ENCODE measurements at regions not wholly inside any gene's neighbourhood (a gene's known extent, or its start where the extent isn't known, plus 50 kb on each side); places are given as distances from the start of the nearest gene placed in this dataset.

- DNase-seq (ENCODE audit: low spot score): no peak
Measured at GRCh38 chr10:111354859-111355258, 278.0 kb downstream of the ADRA2A start.

GRCh38 chr10:111356571-111356970, 279.7 kb downstream of the ADRA2A start:
- no peak for DNase-seq (ENCODE audit: low spot score)

GRCh38 chr10:111357859-111358258, 281.0 kb downstream of the ADRA2A start:
- no peak for DNase-seq (ENCODE audit: low spot score)

- no peak for DNase-seq (ENCODE audit: low spot score)
Measured at GRCh38 chr10:111360260-111360925, 283.6 kb downstream of the ADRA2A start.

GRCh38 chr10:111367531-111367930, 290.7 kb downstream of the ADRA2A start:
- DNase-seq (ENCODE audit: low spot score): no peak

GRCh38 chr10:111370101-111370500, 293.3 kb downstream of the ADRA2A start:
- DNase-seq (ENCODE audit: low spot score): no peak

GRCh38 chr10:111373696-111374095, 296.9 kb downstream of the ADRA2A start:
- no peak for DNase-seq (ENCODE audit: low spot score)

- DNase-seq (ENCODE audit: low spot score): no peak
Measured at GRCh38 chr10:111379534-111380187, 302.8 kb downstream of the ADRA2A start.

GRCh38 chr10:111384556-111384955, 307.7 kb downstream of the ADRA2A start:
- DNase-seq (ENCODE audit: low spot score): no peak

GRCh38 chr10:111390813-111391563, 314.2 kb downstream of the ADRA2A start:
- no peak for DNase-seq (ENCODE audit: low spot score)

- no peak for DNase-seq (ENCODE audit: low spot score)
Measured at GRCh38 chr10:111392159-111392558, 315.3 kb downstream of the ADRA2A start.

- DNase-seq (ENCODE audit: low spot score): no peak
Measured at GRCh38 chr10:111392910-111393309, 316.1 kb downstream of the ADRA2A start.

- DNase-seq (ENCODE audit: low spot score): no peak
Measured at GRCh38 chr10:111410740-111411139, 333.9 kb downstream of the ADRA2A start.

GRCh38 chr10:111425459-111425858, 348.6 kb downstream of the ADRA2A start:
- no peak for DNase-seq (ENCODE audit: low spot score)

GRCh38 chr10:111429288-111430028, 352.6 kb downstream of the ADRA2A start:
- DNase-seq (ENCODE audit: low spot score): no peak

- DNase-seq (ENCODE audit: low spot score): no peak
Measured at GRCh38 chr10:111430070-111430469, 353.2 kb downstream of the ADRA2A start.

- no peak for DNase-seq (ENCODE audit: low spot score)
Measured at GRCh38 chr10:111432588-111432987, 355.8 kb downstream of the ADRA2A start.

- DNase-seq (ENCODE audit: low spot score): no peak
Measured at GRCh38 chr10:111435871-111436270, 359.0 kb downstream of the ADRA2A start.

GRCh38 chr10:111439034-111439842, 362.4 kb downstream of the ADRA2A start:
- DNase-seq (ENCODE audit: low spot score): no peak

- DNase-seq (ENCODE audit: low spot score): no peak
Measured at GRCh38 chr10:111440501-111440900, 363.7 kb downstream of the ADRA2A start.

GRCh38 chr10:111445667-111446066, 368.8 kb downstream of the ADRA2A start:
- DNase-seq (ENCODE audit: low spot score): no peak

GRCh38 chr10:111446966-111447365, 370.1 kb downstream of the ADRA2A start:
- no peak for DNase-seq (ENCODE audit: low spot score)

All from CD4-positive, alpha-beta T cell treated with Interleukin-15 for 4 hours (primary cell).